Astrocyte of the cerebellum (primary cell): ENCODE measurements at regions not wholly inside any gene's neighbourhood (a gene's known extent, or its start where the extent isn't known, plus 50 kb on each side); places are given as distances from the start of the nearest gene placed in this dataset.
"Not testable (repeated sequence)": the region's sequence is repeated elsewhere in the genome, so short reads cannot be mapped to it uniquely, and the experiment has no call there.

Experiments
- DNase-seq: peaks from one replicate; pipeline ENCODE4 v3.0.0-alpha.2; 2011; ENCODE audit warnings: low read depth
- H3K4me3 ChIP-seq: 2 replicates; pipeline ENCODE4 v1.5.1; 2011; ENCODE audit warnings: mild to moderate bottlenecking, low read depth, low read length, moderate library complexity
- CTCF ChIP-seq: IDR thresholded peaks from 2 replicates; pipeline ENCODE4 v1.5.1; 2012; ENCODE audit warnings: low read length, low read depth, moderate library complexity, mild to moderate bottlenecking; ENCODE audit errors: missing control alignments
- in situ Hi-C: cut with HindIII; loops from 2 replicates; pipeline ENCODE4 v1.10.0; 2017; ENCODE audit warnings: low sequenced_read_pairs

GRCh38 chrX:108900333-108900732 is 164.0 kb upstream of the IRS4 start:
- DNase-seq = no peak
- in situ Hi-C loops = no loop called here
- TF ChIP-seq CTCF = no peak
- no peak overlapping the region for H3K4me3 ChIP-seq

GRCh38 chrX:108896349-108896748 is 160.0 kb upstream of the IRS4 start:
- in situ Hi-C loops, DNase-seq, H3K4me3 ChIP-seq: not testable (repeated sequence)

GRCh38 chrX:108892501-108892900 is 156.1 kb upstream of the IRS4 start:
- in situ Hi-C loops = no loop called here
- TF ChIP-seq CTCF = no peak
- no peak overlapping the region for H3K4me3 ChIP-seq
- DNase-seq = no peak

- in situ Hi-C loops = no loop called here
- H3K4me3 ChIP-seq = no peak overlapping the region
- TF ChIP-seq CTCF = no peak
- no peak for DNase-seq
Observed at GRCh38 chrX:108875548-108875947, 139.2 kb upstream of the IRS4 start.

GRCh38 chrX:108843039-108843438 is 106.7 kb upstream of the IRS4 start:
- H3K4me3 ChIP-seq, in situ Hi-C loops: not testable (repeated sequence)

GRCh38 chrX:108833993-108834392 is 97.6 kb upstream of the IRS4 start:
- H3K4me3 ChIP-seq = no peak overlapping the region
- no peak for TF ChIP-seq CTCF
- in situ Hi-C loops = no loop called here
- no peak for DNase-seq

More at GRCh38 chrX:108843039-108843438, 106.7 kb upstream of the IRS4 start:
- not testable (repeated sequence) for DNase-seq

- no peak for TF ChIP-seq CTCF
- no peak overlapping the region for H3K4me3 ChIP-seq
- DNase-seq = no peak
- in situ Hi-C loops = no loop called here
Observed at GRCh38 chrX:108811891-108812290, 75.5 kb upstream of the IRS4 start.

GRCh38 chrX:108795240-108795639 is 58.9 kb upstream of the IRS4 start:
- TF ChIP-seq CTCF = no peak
- no peak for DNase-seq
- in situ Hi-C loops = no loop called here
- no peak overlapping the region for H3K4me3 ChIP-seq
